GM23248 (cell line): ENCODE measurements at regions not wholly inside any gene's neighbourhood (a gene's known extent, or its start where the extent isn't known, plus 50 kb on each side); places are given as distances from the start of the nearest gene placed in this dataset.

ENCODE experiments used
- EZH2 ChIP-seq: fragments of 200-600 bp; sonication (generic); IDR thresholded peaks from 2 replicates; pipeline ENCODE4 v1.6.1; 2018; ENCODE audit warnings: antibody characterized with exemption, mild to moderate bottlenecking; ENCODE audit not compliant: insufficient read depth, poor library complexity, severe bottlenecking
- EZH2phosphoT487 ChIP-seq: fragments of 200-600 bp; sonication (generic); IDR thresholded peaks from 2 replicates; pipeline ENCODE4 v1.6.1; 2018; ENCODE audit warnings: antibody characterized with exemption, moderate library complexity, mild to moderate bottlenecking, low read depth; ENCODE audit not compliant: insufficient read depth

- TF ChIP-seq EZH2 (no peak), EZH2phosphoT487 (no peak)
Observed at GRCh38 chr4:9600246-9600645, 156.0 kb downstream of the DEFB131A start.
